OCI-LY1 (cell line): ENCODE measurements at regions not wholly inside any gene's neighbourhood (a gene's known extent, or its start where the extent isn't known, plus 50 kb on each side); places are given as distances from the start of the nearest gene placed in this dataset.

Source experiments
- CTCF ChIP-seq: fragments of 200-600 bp; sonication (generic), shearing (Covaris generic); IDR thresholded peaks from 2 replicates; pipeline ENCODE4 v1.5.1; 2017; ENCODE audit warnings: mild to moderate bottlenecking, antibody characterized with exemption, low read length, moderate library complexity, mixed read lengths
- EZH2 ChIP-seq: fragments of 200-600 bp; sonication (generic), shearing (Covaris generic); IDR thresholded peaks from 2 replicates; pipeline ENCODE4 v1.8.0; 2017; ENCODE audit warnings: borderline replicate concordance, mixed run types, mild to moderate bottlenecking, antibody characterized with exemption, low read length, moderate library complexity, mixed read lengths

- TF ChIP-seq EZH2, result no peak
- no peak for TF ChIP-seq CTCF
Observed at GRCh38 chr3:188943591-188943990, 228.2 kb upstream of the TPRG1 start.
